Activated CD4-positive, alpha-beta memory T cell treated with anti-CD3 and anti-CD28 coated beads for 36 hours (primary cell): ENCODE measurements at regions not wholly inside any gene's neighbourhood (a gene's known extent, or its start where the extent isn't known, plus 50 kb on each side); places are given as distances from the start of the nearest gene placed in this dataset.
"Not testable (repeated sequence)": the region's sequence is repeated elsewhere in the genome, so short reads cannot be mapped to it uniquely, and the experiment has no call there.

Experiments
- CTCF ChIA-PET: fragments of 350-600 bp; sonication (Branson Sonifier 250); formaldehyde crosslinking; loops from one replicate; lab custom pipeline; 2021; ENCODE audit warnings: antibody characterized with exemption, inconsistent platforms; lab: Charles Lee
- POLR2A ChIA-PET: fragments of 350-600 bp; sonication (Branson Sonifier 250); formaldehyde crosslinking; loops from one replicate; lab custom pipeline; 2021; ENCODE audit warnings: antibody characterized with exemption; lab: Charles Lee
- DNase-seq: peaks from one replicate; pipeline ENCODE4 v3.0.0-alpha.2; 2020
- H3K27ac Mint-ChIP-seq: one replicate; pipeline ENCODE4 v1.8.0; 2021; ENCODE audit warnings: mixed read lengths
- H3K27me3 Mint-ChIP-seq: one replicate; pipeline ENCODE4 v1.8.0; 2021; ENCODE audit warnings: mixed read lengths
- H3K36me3 Mint-ChIP-seq: one replicate; pipeline ENCODE4 v1.8.0; 2021; ENCODE audit warnings: mixed read lengths
- H3K4me1 Mint-ChIP-seq: one replicate; pipeline ENCODE4 v1.8.0; 2021; ENCODE audit warnings: low read depth, mixed read lengths
- H3K4me3 Mint-ChIP-seq: one replicate; pipeline ENCODE4 v1.8.0; 2021; ENCODE audit warnings: mild to moderate bottlenecking, mixed read lengths
- H3K9me3 Mint-ChIP-seq: one replicate; pipeline ENCODE4 v1.8.0; 2021; ENCODE audit warnings: mixed read lengths
- intact Hi-C: fragments of 100-400 bp; cut with micrococcal nuclease; formaldehyde crosslinking; loops from one replicate; pipeline ENCODE4 v1.15.1; 2023

GRCh38 chrX:76651369-76651768, 223.9 kb downstream of the MAGEE1 start:
- DNase-seq, H3K4me1 Mint-ChIP-seq, intact Hi-C loops, H3K27me3 Mint-ChIP-seq, CTCF ChIA-PET, H3K36me3 Mint-ChIP-seq, H3K4me3 Mint-ChIP-seq, H3K9me3 Mint-ChIP-seq, H3K27ac Mint-ChIP-seq, POLR2A ChIA-PET: not testable (repeated sequence)

GRCh38 chrX:76657499-76657898, 230.0 kb downstream of the MAGEE1 start:
- CTCF ChIA-PET: no interaction called here
- Mint-ChIP-seq H3K27me3 (no peaks in the 10 kb centered on the region), H3K9me3 (peaks cover 8% of the 10 kb centered on the region), H3K27ac (no peak overlapping the region), H3K4me1 (no peaks in the 10 kb centered on the region), H3K4me3 (no peak overlapping the region), H3K36me3 (no peaks in the 10 kb centered on the region)
- DNase-seq: no peak
- intact Hi-C loops: no loop called here
- POLR2A ChIA-PET: no interaction called here
